ENCODE measurements at regions not wholly inside any gene's neighbourhood (a gene's known extent, or its start where the extent isn't known, plus 50 kb on each side); places are given as distances from the start of the nearest gene placed in this dataset.

- TF ChIP-seq, protein P1, sequence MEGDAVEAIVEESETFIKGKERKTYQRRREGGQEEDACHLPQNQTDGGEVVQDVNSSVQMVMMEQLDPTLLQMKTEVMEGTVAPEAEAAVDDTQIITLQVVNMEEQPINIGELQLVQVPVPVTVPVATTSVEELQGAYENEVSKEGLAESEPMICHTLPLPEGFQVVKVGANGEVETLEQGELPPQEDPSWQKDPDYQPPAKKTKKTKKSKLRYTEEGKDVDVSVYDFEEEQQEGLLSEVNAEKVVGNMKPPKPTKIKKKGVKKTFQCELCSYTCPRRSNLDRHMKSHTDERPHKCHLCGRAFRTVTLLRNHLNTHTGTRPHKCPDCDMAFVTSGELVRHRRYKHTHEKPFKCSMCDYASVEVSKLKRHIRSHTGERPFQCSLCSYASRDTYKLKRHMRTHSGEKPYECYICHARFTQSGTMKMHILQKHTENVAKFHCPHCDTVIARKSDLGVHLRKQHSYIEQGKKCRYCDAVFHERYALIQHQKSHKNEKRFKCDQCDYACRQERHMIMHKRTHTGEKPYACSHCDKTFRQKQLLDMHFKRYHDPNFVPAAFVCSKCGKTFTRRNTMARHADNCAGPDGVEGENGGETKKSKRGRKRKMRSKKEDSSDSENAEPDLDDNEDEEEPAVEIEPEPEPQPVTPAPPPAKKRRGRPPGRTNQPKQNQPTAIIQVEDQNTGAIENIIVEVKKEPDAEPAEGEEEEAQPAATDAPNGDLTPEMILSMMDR (IDR thresholded peaks at IDR 0.05) = no peak
- no peak for TF ChIP-seq POLR2A (IDR thresholded peaks at IDR 0.05)
- no peak for TF ChIP-seq EP300 (IDR thresholded peaks at IDR 0.05; ENCODE audit: low read depth)
Observed at GRCh38 chr3:22933051-22933840, 269.9 kb upstream of the UBE2E2 start.
